ENCODE measurements at regions not wholly inside any gene's neighbourhood (a gene's known extent, or its start where the extent isn't known, plus 50 kb on each side); places are given as distances from the start of the nearest gene placed in this dataset.

DNA sequence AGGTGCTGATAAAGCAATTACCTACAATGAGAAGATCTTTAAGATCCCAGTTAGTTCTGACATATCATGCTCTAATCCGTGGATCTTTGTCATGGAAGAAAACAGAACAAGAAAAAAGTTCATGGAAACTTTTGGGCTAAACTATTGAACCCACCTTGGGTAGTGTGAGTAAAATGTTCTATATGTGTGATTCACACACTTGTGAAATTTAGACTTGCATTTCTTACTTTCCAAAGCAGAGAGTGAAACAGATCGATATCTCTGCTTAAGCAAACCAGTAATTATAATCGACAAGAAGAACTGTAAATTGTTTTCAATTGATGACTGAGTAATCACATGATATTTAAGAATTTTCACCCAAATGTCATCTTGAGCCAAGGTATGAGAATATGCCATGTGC, 214.2 kb downstream of the HRH4 start:
- no peak overlapping the region for H3K4me3 ChIP-seq
- 72 to 81% (median 79%) methylated on average over 3 of the region's 3 CpGs for WGBS, 4 donors
- H3K4me1 ChIP-seq (replicated peaks in 1 of 2): no peaks in the 10 kb centered on the region
- TF ChIP-seq, protein P1, sequence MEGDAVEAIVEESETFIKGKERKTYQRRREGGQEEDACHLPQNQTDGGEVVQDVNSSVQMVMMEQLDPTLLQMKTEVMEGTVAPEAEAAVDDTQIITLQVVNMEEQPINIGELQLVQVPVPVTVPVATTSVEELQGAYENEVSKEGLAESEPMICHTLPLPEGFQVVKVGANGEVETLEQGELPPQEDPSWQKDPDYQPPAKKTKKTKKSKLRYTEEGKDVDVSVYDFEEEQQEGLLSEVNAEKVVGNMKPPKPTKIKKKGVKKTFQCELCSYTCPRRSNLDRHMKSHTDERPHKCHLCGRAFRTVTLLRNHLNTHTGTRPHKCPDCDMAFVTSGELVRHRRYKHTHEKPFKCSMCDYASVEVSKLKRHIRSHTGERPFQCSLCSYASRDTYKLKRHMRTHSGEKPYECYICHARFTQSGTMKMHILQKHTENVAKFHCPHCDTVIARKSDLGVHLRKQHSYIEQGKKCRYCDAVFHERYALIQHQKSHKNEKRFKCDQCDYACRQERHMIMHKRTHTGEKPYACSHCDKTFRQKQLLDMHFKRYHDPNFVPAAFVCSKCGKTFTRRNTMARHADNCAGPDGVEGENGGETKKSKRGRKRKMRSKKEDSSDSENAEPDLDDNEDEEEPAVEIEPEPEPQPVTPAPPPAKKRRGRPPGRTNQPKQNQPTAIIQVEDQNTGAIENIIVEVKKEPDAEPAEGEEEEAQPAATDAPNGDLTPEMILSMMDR (IDR thresholded peaks at IDR 0.05): no peak
- no peak for TF ChIP-seq POLR2A (IDR thresholded peaks at IDR 0.05)
- no peaks in the 10 kb centered on the region for H3K27me3 ChIP-seq
- no peaks in the 10 kb centered on the region for H3K9me3 ChIP-seq (replicated peaks in 1 of 3)
- no peak overlapping the region for H3K27ac ChIP-seq
- intact Hi-C loops (cut with DNase I): no loop called here
- DNase-seq: no peak
- H3K36me3 ChIP-seq (replicated peaks in 1 of 2): no peaks in the 10 kb centered on the region

DNA sequence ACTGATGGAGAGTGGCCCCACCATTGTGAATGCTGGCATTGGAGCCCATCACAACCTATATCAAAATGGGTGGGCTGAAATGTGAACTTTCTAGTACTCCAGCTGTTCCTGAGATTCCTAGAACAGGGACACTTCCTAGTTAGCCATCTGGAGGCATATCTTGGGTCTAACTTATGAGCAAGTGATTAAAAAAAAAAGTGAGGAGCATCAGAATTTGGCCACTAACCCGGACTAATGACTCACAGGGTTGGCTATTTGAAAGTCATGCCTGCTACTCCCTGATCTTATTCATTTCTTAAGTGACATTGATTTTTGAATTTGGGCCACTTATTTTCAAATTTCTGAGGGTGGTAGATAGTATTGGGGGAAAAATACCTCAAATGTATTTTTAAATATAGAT, 216.6 kb downstream of the HRH4 start:
- no peaks in the 10 kb centered on the region for H3K36me3 ChIP-seq (replicated peaks in 1 of 2)
- no peaks in the 10 kb centered on the region for H3K4me1 ChIP-seq (replicated peaks in 1 of 2)
- DNase-seq: no peak
- no peaks in the 10 kb centered on the region for H3K27me3 ChIP-seq
- intact Hi-C loops (cut with DNase I): no loop called here
- no peak overlapping the region for H3K27ac ChIP-seq
- TF ChIP-seq POLR2A (IDR thresholded peaks at IDR 0.05): no peak
- TF ChIP-seq, protein P1 (IDR thresholded peaks at IDR 0.05): no peak
- H3K4me3 ChIP-seq: no peak overlapping the region
- 32 to 83% (median 47%) methylated on average over 1 of the region's 1 CpG for WGBS, 4 donors
- no peaks in the 10 kb centered on the region for H3K9me3 ChIP-seq (replicated peaks in 1 of 3)

DNA sequence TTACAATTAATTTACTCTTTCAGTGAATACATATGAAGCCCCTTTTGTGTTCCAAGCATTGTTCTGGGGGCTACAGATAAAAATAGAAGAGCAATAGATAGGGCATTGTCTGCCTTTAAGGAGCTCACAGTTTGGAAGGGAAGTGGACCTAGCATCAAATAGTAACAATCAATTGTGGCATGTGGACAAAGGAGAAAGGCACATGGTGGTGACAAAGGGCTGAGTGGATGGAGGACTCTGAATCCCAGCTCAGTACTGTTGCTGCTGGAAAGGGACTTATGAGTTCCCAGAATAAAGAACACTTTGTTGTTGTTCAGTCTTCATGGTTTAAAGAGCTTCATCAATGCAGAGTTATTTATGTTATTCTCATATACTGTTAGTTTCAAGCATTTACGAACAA, 217.7 kb downstream of the HRH4 start:
- no peak overlapping the region for H3K27ac ChIP-seq
- DNase-seq: no peak
- intact Hi-C loops (cut with DNase I): no loop called here
- H3K36me3 ChIP-seq (replicated peaks in 1 of 2): no peaks in the 10 kb centered on the region
- H3K4me1 ChIP-seq (replicated peaks in 1 of 2): no peaks in the 10 kb centered on the region
- 83 to 91% (median 83%) methylated on average over 1 of the region's 1 CpG for WGBS, 4 donors
- TF ChIP-seq, protein P1 (IDR thresholded peaks at IDR 0.05): no peak
- no peak for TF ChIP-seq POLR2A (IDR thresholded peaks at IDR 0.05)
- no peaks in the 10 kb centered on the region for H3K9me3 ChIP-seq (replicated peaks in 1 of 3)
- H3K4me3 ChIP-seq: no peak overlapping the region
- H3K27me3 ChIP-seq: no peaks in the 10 kb centered on the region

DNA sequence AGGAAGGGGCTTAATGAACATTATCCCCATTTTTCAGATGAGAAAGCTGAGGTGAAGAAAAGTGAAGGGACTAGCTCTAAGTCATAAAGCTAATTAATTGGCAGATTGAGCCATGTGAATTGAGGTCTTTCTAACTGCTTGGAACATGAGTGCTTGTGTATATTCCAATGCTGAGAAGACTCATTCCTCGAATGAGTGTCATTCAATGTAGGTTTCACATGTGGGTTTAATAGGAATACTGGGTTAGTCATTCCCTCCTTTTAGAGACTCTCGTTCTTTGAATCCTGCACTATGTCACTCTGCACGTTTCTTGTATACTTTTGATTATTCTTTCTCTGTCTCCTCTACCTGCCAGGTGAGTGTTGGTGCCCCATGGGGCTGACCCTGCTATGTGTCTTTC, 218.2 kb downstream of the HRH4 start:
- intact Hi-C loops (cut with DNase I): no loop called here
- H3K27ac ChIP-seq: no peak overlapping the region
- no peak for DNase-seq
- H3K27me3 ChIP-seq: no peaks in the 10 kb centered on the region
- WGBS, 4 donors: 64 to 80% (median 73%) methylated on average over 3 of the region's 3 CpGs
- H3K4me3 ChIP-seq: no peak overlapping the region
- H3K36me3 ChIP-seq (replicated peaks in 1 of 2): no peaks in the 10 kb centered on the region
- H3K9me3 ChIP-seq (replicated peaks in 1 of 3): no peaks in the 10 kb centered on the region
- TF ChIP-seq POLR2A (IDR thresholded peaks at IDR 0.05): no peak
- no peaks in the 10 kb centered on the region for H3K4me1 ChIP-seq (replicated peaks in 1 of 2)

DNA sequence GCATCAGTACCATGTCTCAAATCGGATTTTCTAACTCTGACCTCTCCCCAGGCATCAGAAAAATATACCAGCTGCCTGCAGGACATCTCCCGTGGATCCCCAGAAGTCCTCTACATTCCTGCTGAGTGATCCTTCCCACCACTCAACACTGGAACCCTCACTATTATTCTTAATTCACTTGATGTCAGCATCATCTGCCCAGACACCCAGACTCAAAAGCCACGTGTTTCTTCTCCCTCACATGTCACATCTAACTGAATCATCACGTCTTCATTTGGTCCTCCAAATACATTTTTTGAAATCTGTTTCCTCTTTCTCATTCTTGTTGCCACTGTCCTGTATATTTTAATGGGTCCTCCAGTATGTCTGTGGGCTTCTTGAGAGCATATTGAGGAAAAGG, 218.6 kb downstream of the HRH4 start:
- TF ChIP-seq, protein P1 (IDR thresholded peaks at IDR 0.05): no peak
- TF ChIP-seq POLR2A (IDR thresholded peaks at IDR 0.05): no peak
- no peak for DNase-seq
- intact Hi-C loops (cut with DNase I): no loop called here
- Histone ChIP-seq H3K4me3 (no peak overlapping the region), H3K27me3 (no peaks in the 10 kb centered on the region), H3K9me3 (replicated peaks in 1 of 3) (no peaks in the 10 kb centered on the region), H3K4me1 (replicated peaks in 1 of 2) (no peaks in the 10 kb centered on the region), H3K36me3 (replicated peaks in 1 of 2) (no peaks in the 10 kb centered on the region), H3K27ac (no peak overlapping the region)
- 39 to 49% (median 46%) methylated on average over 4 of the region's 4 CpGs for WGBS, 4 donors

Measured in adrenal gland (tissue), 9 donors.